BLaER1 (cell line): ENCODE measurements at regions not wholly inside any gene's neighbourhood (a gene's known extent, or its start where the extent isn't known, plus 50 kb on each side); places are given as distances from the start of the nearest gene placed in this dataset.
"Not testable (repeated sequence)": the region's sequence is repeated elsewhere in the genome, so short reads cannot be mapped to it uniquely, and the experiment has no call there.

Source experiments
- H3K27ac ChIP-seq: shearing (Covaris generic); formaldehyde crosslinking; 2 replicates; pipeline ENCODE4 v1.8.1; 2022
- H3K27me3 ChIP-seq: shearing (Covaris generic); formaldehyde crosslinking; 2 replicates; pipeline ENCODE4 v1.8.1; 2022
- H3K36me3 ChIP-seq: shearing (Covaris generic); formaldehyde crosslinking; 2 replicates; pipeline ENCODE4 v1.8.1; 2022
- H3K4me1 ChIP-seq: shearing (Covaris generic); formaldehyde crosslinking; 2 replicates; pipeline ENCODE4 v1.8.1; 2022
- H3K4me2 ChIP-seq: shearing (Covaris generic); formaldehyde crosslinking; 2 replicates; pipeline ENCODE4 v1.8.1; 2022
- H3K4me3 ChIP-seq: shearing (Covaris generic); formaldehyde crosslinking; 2 replicates; pipeline ENCODE4 v1.8.1; 2022
- H3K9ac ChIP-seq: shearing (Covaris generic); formaldehyde crosslinking; 2 replicates; pipeline ENCODE4 v1.8.1; 2022
- H3K9me3 ChIP-seq: shearing (Covaris generic); formaldehyde crosslinking; 2 replicates; pipeline ENCODE4 v1.8.1; 2022
- H4K20me1 ChIP-seq: shearing (Covaris generic); formaldehyde crosslinking; 2 replicates; pipeline ENCODE4 v1.8.1; 2022
- Cebpa-rat ChIP-seq: shearing (Covaris generic); IDR thresholded peaks from 2 replicates; pipeline ENCODE4 v1.8.1; 2022

GRCh38 chr2:150125708-150126107, 361.8 kb downstream of the RND3 start:
- Histone ChIP-seq H3K4me2 (no peak overlapping the region), H3K4me1 (peaks cover 20% of the 10 kb centered on the region), H3K9ac (no peak overlapping the region), H3K27me3 (no peaks in the 10 kb centered on the region), H3K36me3 (0 out of 2 replicates have a peak, but pooled peaks cover 4% of the 10 kb centered on the region), H4K20me1 (no peaks in the 10 kb centered on the region), H3K4me3 (no peak overlapping the region), H3K9me3 (peaks cover 19% of the 10 kb centered on the region), H3K27ac (no peak overlapping the region)
- no peak for TF ChIP-seq Cebpa-rat

- peaks cover 20% of the 10 kb centered on the region for H3K4me1 ChIP-seq
- no peaks in the 10 kb centered on the region for H4K20me1 ChIP-seq
- no peak overlapping the region for H3K4me3 ChIP-seq
- peaks cover 19% of the 10 kb centered on the region for H3K9me3 ChIP-seq
- no peak overlapping the region for H3K27ac ChIP-seq
- H3K9ac ChIP-seq, result no peak overlapping the region
- H3K27me3 ChIP-seq, result no peaks in the 10 kb centered on the region
- H3K4me2 ChIP-seq, result no peak overlapping the region
- TF ChIP-seq Cebpa-rat, result no peak
- H3K36me3 ChIP-seq, result 0 out of 2 replicates have a peak, but pooled peaks cover 4% of the 10 kb centered on the region
These were observed 362.3 kb downstream of the RND3 start for GRCh38 chr2:150125188-150125587.

- 0 out of 2 replicates have a peak, but pooled peaks cover 4% of the 10 kb centered on the region for H3K36me3 ChIP-seq
- no peak overlapping the region for H3K27ac ChIP-seq
- TF ChIP-seq Cebpa-rat, result no peak
- no peak overlapping the region for H3K9ac ChIP-seq
- H4K20me1 ChIP-seq, result no peaks in the 10 kb centered on the region
- H3K4me1 ChIP-seq, result peaks cover 20% of the 10 kb centered on the region
- no peak overlapping the region for H3K4me2 ChIP-seq
- H3K27me3 ChIP-seq, result no peaks in the 10 kb centered on the region
- H3K9me3 ChIP-seq, result peaks cover 19% of the 10 kb centered on the region
- no peak overlapping the region for H3K4me3 ChIP-seq
These were observed 362.7 kb downstream of the RND3 start for GRCh38 chr2:150124739-150125138.

- Histone ChIP-seq H3K9ac (no peak overlapping the region), H3K4me2 (no peak overlapping the region), H3K4me3 (no peak overlapping the region), H3K27ac (no peak overlapping the region), H3K27me3 (no peaks in the 10 kb centered on the region), H3K9me3 (peaks cover 6% of the 10 kb centered on the region; the same call in 1 of the 2 replicates), H3K36me3 (no peaks in the 10 kb centered on the region), H3K4me1 (peaks cover 20% of the 10 kb centered on the region), H4K20me1 (no peaks in the 10 kb centered on the region)
- no peak for TF ChIP-seq Cebpa-rat
These were observed 364.4 kb downstream of the RND3 start for GRCh38 chr2:150122871-150123613.

- Histone ChIP-seq H3K4me3 (no peak overlapping the region), H3K9ac (no peak overlapping the region), H3K4me2 (no peak overlapping the region), H3K4me1 (peaks cover 16% of the 10 kb centered on the region), H3K27me3 (no peaks in the 10 kb centered on the region), H3K27ac (no peak overlapping the region), H3K36me3 (no peaks in the 10 kb centered on the region), H4K20me1 (no peaks in the 10 kb centered on the region), H3K9me3 (peaks cover 3% of the 10 kb centered on the region; the same call in 1 of the 2 replicates)
- TF ChIP-seq Cebpa-rat, result no peak
These were observed 365.3 kb downstream of the RND3 start for GRCh38 chr2:150122156-150122555.

GRCh38 chr2:150120326-150120955, 367.0 kb downstream of the RND3 start:
- H3K36me3 ChIP-seq, result no peaks in the 10 kb centered on the region
- no peaks in the 10 kb centered on the region for H3K4me1 ChIP-seq
- peaks cover 3% of the 10 kb centered on the region; the same call in 1 of the 2 replicates for H3K9me3 ChIP-seq
- no peaks in the 10 kb centered on the region for H3K27me3 ChIP-seq
- no peak overlapping the region for H3K4me3 ChIP-seq
- no peak for TF ChIP-seq Cebpa-rat
- H3K9ac ChIP-seq, result no peak overlapping the region
- H3K4me2 ChIP-seq, result no peak overlapping the region
- H3K27ac ChIP-seq, result no peak overlapping the region
- no peaks in the 10 kb centered on the region for H4K20me1 ChIP-seq

GRCh38 chr2:150119819-150120218, 367.6 kb downstream of the RND3 start:
- Histone ChIP-seq H4K20me1 (no peaks in the 10 kb centered on the region), H3K4me2 (no peak overlapping the region)

GRCh38 chr2:150114089-150114488, 373.4 kb downstream of the RND3 start:
- not testable (repeated sequence) for H3K27me3 ChIP-seq, H3K9ac ChIP-seq, H3K4me2 ChIP-seq

More at GRCh38 chr2:150119819-150120218, 367.6 kb downstream of the RND3 start:
- H3K27me3 ChIP-seq, result no peaks in the 10 kb centered on the region
- H3K27ac ChIP-seq, result no peak overlapping the region
- peaks cover 3% of the 10 kb centered on the region; the same call in 1 of the 2 replicates for H3K9me3 ChIP-seq
- no peak for TF ChIP-seq Cebpa-rat
- H3K36me3 ChIP-seq, result no peaks in the 10 kb centered on the region
- no peaks in the 10 kb centered on the region for H3K4me1 ChIP-seq
- no peak overlapping the region for H3K9ac ChIP-seq
- no peak overlapping the region for H3K4me3 ChIP-seq

GRCh38 chr2:150110548-150110947, 376.9 kb downstream of the RND3 start:
- Histone ChIP-seq H3K9ac (no peak overlapping the region), H3K27me3 (no peaks in the 10 kb centered on the region), H3K4me3 (no peak overlapping the region), H3K4me1 (peaks cover 34% of the 10 kb centered on the region), H3K9me3 (peaks cover under 1% of the 10 kb centered on the region; the same call in 1 of the 2 replicates), H3K36me3 (no peaks in the 10 kb centered on the region), H3K27ac (no peak overlapping the region), H3K4me2 (peak overlapping the region; percentile 70), H4K20me1 (no peaks in the 10 kb centered on the region)
- TF ChIP-seq Cebpa-rat, result no peak

More at GRCh38 chr2:150114089-150114488, 373.4 kb downstream of the RND3 start:
- not testable (repeated sequence) for H3K9me3 ChIP-seq, H4K20me1 ChIP-seq, H3K27ac ChIP-seq, H3K4me3 ChIP-seq, H3K36me3 ChIP-seq
- H3K4me1 ChIP-seq, result peaks cover 25% of the 10 kb centered on the region

- H3K4me1 ChIP-seq, result peaks cover 34% of the 10 kb centered on the region
- H3K27me3 ChIP-seq, result no peaks in the 10 kb centered on the region
- no peak overlapping the region for H3K9ac ChIP-seq
- H3K27ac ChIP-seq, result no peak overlapping the region
- no peak overlapping the region for H3K4me3 ChIP-seq
- no peaks in the 10 kb centered on the region for H4K20me1 ChIP-seq
- no peak for TF ChIP-seq Cebpa-rat
- peak overlapping the region; percentile 70 for H3K4me2 ChIP-seq
- peaks cover 7% of the 10 kb centered on the region for H3K9me3 ChIP-seq
- no peaks in the 10 kb centered on the region for H3K36me3 ChIP-seq
These were observed 377.6 kb downstream of the RND3 start for GRCh38 chr2:150109912-150110311.
